HCEC 1CT (cell line): ENCODE measurements at regions not wholly inside any gene's neighbourhood (a gene's known extent, or its start where the extent isn't known, plus 50 kb on each side); places are given as distances from the start of the nearest gene placed in this dataset.

Source experiments
- DNase-seq: peaks from one replicate; pipeline ENCODE4 v3.0.0-alpha.2; 2017

- DNase-seq: no peak
Observed at GRCh38 chr10:78902815-78903214, 166.0 kb upstream of the ZMIZ1 start.

GRCh38 chr10:78903341-78903940, 165.3 kb upstream of the ZMIZ1 start:
- DNase-seq: no peak

GRCh38 chr10:78904196-78904595, 164.6 kb upstream of the ZMIZ1 start:
- DNase-seq: no peak

DNA sequence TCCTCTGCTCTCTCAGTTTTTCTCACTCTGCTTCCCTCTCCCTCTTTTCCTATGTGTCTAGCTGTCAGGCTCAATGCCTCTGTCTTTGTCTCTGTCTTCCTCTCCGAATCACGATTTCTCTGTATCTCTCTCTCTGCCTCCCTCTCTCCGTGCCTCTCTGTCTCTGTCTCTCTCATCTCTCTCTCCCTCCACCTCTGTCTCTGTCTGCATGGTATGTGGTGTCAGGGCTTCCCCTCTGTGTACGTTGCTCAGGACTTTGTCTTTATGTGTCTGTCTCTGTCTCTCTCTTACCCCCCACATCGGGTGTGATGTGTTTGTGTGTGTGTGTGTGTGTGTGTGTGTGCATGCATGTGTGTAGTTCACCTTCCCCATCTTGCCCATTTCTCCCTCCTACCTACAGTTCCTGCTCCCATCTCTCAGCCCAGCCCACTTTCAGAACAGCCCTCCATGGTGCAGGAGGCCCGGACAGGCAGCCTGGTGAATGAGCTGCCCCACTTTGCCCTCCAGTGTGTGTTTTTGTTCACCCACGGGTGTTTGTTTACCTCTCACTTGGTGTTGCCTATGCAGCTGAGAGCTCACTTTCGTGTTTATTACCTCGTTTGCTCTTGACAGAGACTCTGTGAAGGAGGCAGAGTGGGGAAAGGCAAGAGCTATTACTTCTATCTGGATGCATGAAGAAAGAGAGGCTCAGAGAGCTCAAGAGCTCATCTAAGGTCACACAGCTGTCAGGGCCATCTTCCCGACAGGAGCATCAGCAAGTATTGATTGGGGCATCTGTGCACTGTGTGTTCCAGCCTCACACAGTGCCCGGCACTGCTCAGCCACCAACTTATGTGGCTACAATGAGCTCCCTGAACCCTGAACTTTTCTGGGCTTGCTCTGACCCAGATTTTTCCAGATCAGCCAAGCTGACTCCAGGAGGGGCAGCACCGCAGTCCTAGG, 163.5 kb upstream of the ZMIZ1 start:
- DNase-seq: no peak

- no peak for DNase-seq
Observed at GRCh38 chr10:78905957-78906308, 162.8 kb upstream of the ZMIZ1 start.

DNA sequence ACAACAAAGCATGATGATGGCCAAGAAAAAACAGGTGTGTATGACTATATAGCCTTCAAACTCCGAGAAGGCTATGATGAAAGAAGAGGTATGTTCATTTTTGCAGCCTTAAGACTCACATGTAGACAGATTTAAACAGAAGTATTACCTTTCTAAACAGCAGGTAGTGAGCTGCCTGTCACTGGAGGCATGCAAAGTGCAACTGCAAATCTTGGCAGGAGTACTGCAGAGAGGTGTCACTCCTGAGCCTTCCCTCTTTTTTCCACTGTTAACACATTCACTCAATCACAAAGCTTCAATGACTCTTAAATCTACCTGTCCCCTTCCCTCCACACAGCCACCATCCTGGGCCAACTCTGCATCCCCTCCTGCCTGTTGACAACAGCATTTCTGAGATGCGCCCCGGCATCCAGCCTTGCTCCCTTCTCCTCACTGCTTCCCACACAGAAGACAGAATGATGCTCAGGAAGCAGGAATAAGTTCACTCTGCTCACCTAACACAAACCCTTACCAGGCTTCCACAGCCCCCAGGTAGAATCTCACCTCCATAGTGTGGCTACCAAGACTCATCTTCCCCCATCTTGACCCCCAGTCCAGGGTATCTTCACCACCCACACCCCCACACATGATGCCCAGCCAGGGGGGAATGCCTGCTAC, 161.9 kb upstream of the ZMIZ1 start:
- DNase-seq: no peak

DNA sequence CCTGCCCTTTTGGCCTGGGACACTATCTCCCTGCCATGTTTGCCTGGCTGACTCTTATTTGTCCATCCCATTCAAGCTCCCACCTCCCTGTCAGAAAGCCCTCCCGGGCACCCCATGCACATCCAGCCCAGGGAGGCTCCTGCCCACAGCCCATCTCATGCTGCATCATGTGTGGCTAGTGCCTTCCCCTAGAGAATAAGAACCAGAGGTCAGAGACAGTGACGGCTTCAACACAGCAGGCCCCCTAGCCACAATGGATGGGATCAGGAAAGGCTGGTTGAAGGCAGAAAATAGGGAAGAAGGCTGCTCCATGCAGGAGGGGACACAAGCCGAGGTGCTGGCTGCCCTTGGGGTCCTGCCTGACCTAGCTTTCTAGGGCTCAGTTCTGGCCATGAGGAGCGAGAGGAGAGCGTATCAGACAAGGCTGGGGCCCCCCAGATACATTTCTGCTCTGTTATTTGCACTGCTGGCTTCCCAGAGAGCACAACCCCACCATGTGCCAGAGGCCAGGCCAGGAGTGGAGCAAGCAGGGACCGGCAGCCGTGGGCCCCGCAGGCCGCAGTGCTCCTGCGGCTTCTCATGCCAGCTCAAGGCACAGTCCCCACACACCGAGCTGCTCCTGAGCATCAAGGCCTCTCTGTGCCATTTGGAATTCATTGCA, 161.1 kb upstream of the ZMIZ1 start:
- no peak for DNase-seq

DNA sequence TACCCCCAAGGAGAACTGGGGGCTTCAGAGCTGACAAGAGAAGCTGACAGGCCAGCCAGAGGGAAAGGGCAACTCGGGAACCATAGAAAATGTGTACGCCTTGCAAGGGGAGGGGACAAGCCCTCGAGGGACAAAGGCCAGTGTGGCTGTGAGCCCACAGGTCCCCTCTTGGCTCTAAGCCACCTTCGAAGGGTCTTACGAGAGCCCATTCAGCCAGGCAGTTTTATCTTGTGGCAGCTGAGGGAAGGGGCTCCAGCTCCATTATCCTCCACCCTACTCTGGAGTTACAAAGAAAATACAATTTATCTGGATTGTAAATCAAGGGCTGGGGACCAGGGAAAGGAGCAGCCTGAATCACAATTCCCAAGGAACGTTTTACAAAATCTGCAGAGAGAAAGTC, 159.5 kb upstream of the ZMIZ1 start:
- no peak for DNase-seq

DNA sequence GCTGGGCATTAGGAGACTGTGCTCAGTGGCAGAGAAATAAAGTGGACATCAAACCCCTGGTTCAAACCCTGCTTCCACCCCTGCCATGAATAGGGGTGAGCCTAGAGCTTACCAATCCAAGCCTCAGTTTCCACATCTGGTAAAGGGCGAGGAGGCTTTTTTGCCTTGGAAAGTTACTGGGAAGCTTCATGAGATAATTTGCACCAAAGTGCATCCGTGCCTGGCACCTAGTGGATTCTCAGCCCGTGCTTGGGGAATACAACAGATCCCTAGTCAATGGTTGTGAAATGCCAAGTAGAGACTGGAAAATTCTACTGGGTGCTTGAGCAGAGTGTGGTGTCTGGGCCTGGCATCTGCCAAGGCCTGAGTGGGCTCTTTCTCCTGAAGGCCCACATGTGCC, 158.7 kb upstream of the ZMIZ1 start:
- no peak for DNase-seq

DNA sequence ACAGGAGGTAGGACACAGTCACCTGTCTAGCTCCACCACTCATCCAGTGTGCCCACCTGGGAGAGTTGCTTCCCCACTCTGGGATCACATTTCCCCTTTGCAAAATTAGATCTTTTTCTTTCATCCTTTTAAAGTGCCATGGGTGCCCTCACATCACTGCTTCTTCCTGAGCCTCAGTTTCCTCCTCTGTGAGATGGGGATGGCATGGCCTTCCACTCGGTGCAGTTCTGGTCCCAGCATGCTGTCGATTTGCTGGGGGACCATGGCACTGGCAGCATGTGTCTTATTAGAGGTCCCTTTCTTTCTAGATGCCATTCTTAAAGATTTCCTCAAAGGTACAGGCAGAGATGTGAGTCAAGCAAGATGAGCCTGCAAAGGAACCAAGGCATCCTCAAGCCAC, 158.3 kb upstream of the ZMIZ1 start:
- no peak for DNase-seq

DNA sequence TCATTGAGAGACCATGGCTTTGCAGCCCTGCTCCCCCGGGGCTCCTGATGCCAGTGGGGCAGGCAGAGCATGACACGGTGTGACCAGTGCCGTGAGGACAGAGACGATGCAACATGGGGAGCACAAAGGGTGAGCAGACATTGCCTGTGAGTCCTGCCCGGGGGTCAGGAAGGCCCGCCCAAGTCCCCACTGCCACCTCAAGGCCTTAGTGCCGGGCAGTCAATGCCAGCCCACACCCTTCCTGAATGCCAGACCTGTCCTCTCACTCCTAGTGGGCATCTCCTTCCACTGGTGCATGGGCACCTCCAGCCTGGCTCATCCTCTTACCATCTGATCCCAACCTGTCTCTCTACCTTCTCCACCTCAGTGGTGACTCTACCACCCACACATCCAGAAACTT, 157.9 kb upstream of the ZMIZ1 start:
- DNase-seq: no peak

DNA sequence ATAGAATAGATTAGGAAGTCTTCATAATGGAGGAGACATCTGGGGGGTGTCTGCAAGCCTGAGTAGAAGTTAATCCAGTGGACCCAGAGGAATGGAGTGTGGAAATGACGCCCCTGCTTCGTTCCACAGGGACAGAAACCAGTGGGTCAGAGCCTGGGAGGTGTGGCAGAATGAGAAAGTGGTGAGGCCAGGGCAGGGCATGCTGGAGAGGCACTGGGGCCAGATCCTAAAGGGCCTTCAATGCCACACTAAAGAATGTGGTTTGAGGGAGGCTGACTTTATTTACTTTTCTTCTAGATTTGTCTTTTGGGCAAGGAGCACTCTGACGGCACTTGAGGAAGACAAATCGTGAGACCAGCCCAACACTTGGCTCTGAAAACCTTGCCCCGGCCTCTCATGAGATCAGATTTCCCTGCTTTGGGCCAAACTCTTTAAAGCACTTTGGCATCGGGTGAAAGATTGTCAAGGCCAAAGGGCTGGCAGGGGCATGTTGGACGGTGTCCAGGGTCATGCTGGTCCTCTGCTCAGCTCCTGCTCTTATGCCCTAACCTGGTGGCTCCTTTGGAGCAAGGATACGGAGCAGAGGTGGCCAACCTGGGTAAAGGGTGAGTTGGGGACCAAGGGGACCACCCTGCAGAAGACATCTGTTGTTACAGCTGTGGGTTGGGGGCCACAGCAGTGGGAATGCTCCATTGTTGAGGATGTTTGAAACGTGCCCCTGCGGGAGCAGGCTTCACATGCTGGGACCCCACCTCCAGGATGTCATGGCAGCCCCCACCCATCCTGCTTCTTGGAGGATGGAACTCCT, 157.0 kb upstream of the ZMIZ1 start:
- DNase-seq: no peak

GRCh38 chr10:78912361-78913218, 156.2 kb upstream of the ZMIZ1 start:
- no peak for DNase-seq

GRCh38 chr10:78913219-78914059, 155.3 kb upstream of the ZMIZ1 start:
- no peak for DNase-seq

GRCh38 chr10:78914060-78914378, 154.7 kb upstream of the ZMIZ1 start:
- no peak for DNase-seq

DNA sequence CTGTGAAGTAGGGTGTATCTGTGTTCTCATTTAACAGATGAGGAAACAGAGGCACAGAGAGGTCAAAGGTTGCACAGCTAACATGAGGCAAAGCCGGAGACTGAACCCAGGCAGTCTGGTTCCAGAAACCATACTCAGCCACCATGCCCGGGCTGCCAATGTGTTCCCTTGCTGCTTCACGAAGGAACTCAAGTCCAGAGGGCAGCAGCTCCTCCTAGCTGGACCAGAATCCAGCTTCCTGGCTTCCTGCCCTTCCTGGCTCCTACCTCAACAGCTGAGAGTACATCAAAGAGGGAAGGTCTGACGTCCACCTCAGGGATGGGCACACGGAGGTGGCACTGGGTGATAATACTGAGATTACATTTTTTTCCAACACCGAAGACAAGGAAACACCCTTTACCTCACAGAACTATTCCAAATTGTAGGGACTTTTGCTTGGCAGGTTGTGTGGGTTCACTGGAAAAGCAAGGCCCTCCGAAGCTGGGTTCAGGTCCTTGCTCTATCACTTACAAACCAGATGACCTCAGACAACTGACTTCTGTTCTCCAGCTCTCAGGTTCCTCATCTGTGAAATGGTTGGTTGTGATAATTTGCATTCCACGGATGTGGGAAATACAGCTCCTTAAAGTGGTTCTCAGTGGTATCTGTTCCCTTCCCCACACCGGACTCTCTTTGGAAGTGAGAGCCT, 154.1 kb upstream of the ZMIZ1 start:
- DNase-seq: no peak

- no peak for DNase-seq
Observed at GRCh38 chr10:78915190-78915518, 153.6 kb upstream of the ZMIZ1 start.

GRCh38 chr10:78916227-78916626, 152.5 kb upstream of the ZMIZ1 start:
- no peak for DNase-seq

GRCh38 chr10:78919181-78919966, 149.4 kb upstream of the ZMIZ1 start:
- no peak for DNase-seq

- no peak for DNase-seq
Observed at GRCh38 chr10:78920011-78920410, 148.8 kb upstream of the ZMIZ1 start.
